ENCODE measurements at regions not wholly inside any gene's neighbourhood (a gene's known extent, or its start where the extent isn't known, plus 50 kb on each side); places are given as distances from the start of the nearest gene placed in this dataset.
"Not testable (repeated sequence)": the region's sequence is repeated elsewhere in the genome, so short reads cannot be mapped to it uniquely, and the experiment has no call there.

DNA sequence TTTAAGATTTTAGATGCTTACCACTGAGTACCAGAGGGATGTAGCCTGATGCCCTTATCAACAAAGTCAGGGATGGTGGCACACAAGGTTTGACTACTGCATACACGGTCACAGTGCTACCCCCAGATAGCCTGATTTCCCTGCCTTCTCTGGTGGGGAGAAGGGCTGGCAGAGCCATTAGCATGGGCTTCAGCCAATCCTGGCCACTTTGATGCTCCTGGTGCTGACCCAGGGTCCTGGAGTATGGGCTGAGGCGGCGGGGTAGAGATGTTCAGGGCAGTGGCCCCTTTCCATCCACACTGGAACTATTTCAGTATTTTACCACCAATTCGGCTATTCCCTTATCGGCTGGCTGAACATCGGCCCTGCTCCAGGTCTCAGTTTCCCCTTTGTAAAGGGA is 83.2 kb downstream of the POTEB3 start:
- not testable (repeated sequence) for DNase-seq

DNA sequence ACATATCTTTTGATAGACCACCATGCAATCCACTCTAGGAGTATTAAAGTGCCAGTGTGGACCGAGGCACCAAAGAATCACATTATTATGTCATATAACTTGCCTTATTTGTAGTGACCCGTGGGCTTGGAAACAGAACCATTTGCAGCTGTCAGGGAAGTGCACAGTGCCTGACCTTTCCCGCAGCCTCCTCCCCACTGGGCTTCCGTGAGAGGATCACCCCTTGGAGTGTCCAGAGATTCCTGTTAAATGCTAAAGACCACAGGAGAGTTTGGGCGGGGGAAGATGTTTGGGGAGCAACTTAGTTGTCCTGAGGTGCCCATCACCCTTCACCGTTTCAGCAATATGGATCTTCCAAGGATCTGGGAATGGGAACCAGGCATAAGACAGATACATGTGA is 84.4 kb downstream of the POTEB3 start:
- DNase-seq, result not testable (repeated sequence)

DNA sequence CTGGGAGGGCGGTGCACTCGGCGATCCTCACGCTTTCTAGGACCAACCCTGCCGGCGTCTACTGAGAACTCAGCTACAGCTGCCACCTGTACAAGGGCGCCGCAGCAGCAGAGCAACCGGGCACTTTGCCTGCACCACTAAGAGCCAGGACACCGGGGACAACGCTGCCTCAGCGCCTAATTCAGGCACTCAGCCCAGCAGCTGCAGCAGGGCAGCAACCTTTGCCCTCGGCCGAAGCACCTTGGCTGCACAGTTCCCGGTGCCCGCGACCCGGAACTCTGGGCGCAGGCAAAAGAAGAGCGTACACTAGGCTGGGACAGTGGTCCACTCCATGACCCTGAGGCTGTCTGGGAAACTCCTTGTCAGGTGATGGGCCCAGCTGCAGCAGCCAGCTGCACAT is 85.7 kb downstream of the POTEB3 start:
- not testable (repeated sequence) for DNase-seq

- not testable (repeated sequence) for DNase-seq
Measured at GRCh38 chr15:21352670-21353318, 87.5 kb downstream of the POTEB3 start.

GRCh38 chr15:21344960-21345359 is 95.3 kb downstream of the POTEB3 start:
- DNase-seq, result not testable (repeated sequence)

GRCh38 chr15:21344500-21344899 is 95.8 kb downstream of the POTEB3 start:
- DNase-seq, result not testable (repeated sequence)

DNA sequence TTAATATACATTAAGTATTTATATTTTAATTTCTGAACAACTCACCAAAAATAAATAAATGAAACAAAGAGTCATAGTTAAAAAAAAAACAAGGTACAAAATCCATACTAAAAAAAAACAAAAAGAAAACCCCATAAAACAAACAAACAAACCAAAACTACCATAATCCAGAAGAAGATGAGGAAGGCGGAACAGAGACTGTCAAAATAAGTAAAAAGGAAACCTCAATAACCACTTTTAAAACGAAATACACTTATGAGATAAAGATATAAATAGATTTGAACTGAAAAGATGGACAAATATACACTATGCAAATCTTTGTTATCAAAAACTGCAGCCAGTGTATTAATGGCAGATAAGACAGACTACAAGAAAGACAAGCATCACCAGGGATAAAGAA is 103.3 kb downstream of the POTEB3 start:
- not testable (repeated sequence) for DNase-seq

- DNase-seq, result not testable (repeated sequence)
Measured at GRCh38 chr15:21324720-21325460, 115.4 kb downstream of the POTEB3 start.

- DNase-seq, result not testable (repeated sequence)
Measured at GRCh38 chr15:21284353-21284752, 155.9 kb downstream of the POTEB3 start.

DNA sequence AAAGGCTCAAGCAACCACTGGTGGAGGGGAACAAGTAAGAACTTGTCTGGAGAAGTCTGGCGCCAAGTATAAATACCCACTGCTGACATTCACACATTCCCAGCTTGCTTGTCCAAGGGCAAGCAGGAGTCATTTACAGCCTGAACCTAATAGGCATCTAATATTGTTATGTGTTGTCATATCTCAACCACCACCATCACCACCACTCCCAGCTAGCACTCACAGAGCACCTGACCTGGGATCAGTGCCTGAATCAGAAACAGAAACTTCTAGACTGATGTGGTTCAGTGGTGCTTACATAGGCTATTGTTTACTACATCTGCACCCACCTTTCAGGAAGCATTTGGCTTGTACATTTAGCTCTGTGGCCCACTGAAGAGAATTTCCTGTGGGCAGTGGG is 157.1 kb downstream of the POTEB3 start:
- DNase-seq, result not testable (repeated sequence)

GRCh38 chr15:21280272-21280671 is 160.0 kb downstream of the POTEB3 start:
- not testable (repeated sequence) for DNase-seq

GRCh38 chr15:21272176-21272982 is 167.9 kb downstream of the POTEB3 start:
- DNase-seq, result peak; percentile 19

GRCh38 chr15:21271566-21271965 is 168.7 kb downstream of the POTEB3 start:
- DNase-seq, result no peak

DNA sequence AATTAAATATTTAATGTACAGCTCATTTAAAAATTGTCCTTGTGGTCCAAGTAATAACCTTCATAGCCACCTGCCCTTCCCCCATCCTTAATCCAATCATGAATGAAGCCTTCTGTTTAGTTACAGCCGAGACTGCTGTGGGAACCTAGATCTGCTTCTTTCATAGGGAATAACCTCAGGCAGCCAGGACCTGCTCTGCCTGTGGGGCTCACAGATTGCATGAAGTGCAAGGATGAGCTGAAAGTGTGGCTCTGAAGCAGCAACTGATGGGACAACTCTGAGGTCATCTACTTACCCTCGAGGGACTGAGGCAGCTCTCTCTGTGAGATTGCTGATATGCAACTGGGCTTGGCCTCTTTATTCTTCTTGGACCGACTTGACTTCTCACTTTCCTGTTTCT is 169.8 kb downstream of the POTEB3 start:
- no peak for DNase-seq

DNA sequence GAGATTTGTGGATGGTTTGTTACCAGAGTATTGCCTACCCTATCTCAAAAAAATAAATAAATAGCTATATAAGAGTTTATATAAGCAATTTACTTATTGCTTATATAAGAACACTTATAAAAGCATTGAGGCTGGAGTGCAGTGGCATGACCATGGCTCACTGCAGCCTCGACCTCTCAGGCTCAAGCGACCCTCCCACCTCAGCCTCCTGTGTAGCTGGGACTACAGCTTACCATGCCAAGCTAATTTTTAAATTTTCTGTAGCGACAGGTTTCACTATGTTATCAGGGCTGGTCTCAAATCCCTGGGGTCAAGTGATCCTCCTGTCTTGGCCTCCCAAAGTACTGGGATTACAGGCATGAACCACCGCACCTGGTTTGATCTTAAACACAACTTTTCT is 170.6 kb downstream of the POTEB3 start:
- not testable (repeated sequence) for DNase-seq

DNA sequence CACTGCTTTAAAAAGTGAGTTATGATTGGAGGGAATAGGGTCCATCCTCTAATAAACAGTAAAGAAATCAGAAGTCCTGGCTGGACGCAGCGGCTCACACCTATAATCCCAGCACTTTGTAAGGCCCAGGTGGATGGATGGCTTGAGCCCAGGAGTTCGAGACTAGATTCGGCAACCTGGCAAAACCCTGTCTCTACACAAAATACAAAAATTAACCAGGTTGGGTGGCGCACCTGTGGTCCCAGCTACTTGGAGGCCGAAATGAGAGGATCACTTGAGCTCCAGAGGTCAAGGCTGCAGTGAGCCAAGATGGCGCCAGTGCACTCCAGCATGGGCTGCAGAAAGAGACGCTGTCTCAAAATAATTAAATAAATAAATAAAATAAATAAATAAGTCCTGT is 171.2 kb downstream of the POTEB3 start:
- no peak for DNase-seq

DNA sequence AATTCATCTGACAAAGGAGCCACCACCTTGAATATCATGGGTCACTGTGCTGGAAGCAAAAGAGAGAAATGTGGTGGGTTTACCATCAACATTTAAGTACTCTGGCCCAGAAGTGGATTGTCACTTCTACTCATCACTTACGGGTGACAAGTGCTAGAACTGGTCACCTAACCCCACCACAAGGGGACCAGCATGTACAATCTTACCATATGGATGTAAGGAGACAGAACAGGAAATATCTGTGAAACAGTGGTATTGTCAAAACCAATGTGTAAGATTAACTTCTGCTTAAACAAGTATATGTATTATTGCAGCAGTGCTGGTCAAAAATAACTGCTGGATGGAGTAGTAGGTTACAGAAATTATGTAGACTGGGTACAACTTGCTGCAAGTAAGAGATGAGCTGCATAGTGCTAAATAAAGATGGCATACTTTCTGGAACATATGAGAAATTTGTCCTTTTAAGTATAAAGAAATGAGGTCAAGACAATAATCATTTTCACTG is 171.8 kb downstream of the POTEB3 start:
- DNase-seq, result no peak

DNA sequence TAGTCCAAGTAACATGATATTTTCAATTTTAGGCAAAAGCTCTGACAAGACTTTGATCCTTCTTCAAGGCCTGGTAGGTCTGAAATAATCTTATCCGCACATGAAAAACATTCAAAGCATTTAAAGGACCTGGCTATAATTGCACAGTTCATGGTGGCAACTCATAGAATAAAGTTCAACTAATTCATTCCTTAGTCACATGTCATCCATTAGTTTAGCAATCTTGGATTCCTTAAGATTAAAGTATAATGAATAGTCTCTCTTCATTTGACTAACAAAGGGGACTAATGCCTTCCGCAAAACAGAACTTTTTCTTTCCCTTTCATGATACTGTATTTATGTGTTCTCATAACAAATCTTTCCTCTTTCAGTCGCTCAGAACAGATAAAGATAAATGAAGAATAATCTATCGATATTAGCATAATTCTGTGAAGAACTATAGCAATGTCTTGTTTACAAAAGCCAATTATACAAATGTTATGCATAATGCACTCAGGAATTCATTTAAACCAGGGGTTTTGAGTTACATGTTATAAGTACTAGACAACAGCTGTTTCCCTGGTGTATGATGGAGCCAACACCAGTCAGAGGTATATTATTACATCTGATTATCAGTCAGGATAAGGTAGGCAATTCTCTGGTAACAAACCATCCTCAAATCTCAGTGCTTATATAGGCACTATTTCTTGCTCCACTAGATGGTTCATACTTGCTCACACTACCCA is 172.5 kb downstream of the POTEB3 start:
- no peak for DNase-seq

DNA sequence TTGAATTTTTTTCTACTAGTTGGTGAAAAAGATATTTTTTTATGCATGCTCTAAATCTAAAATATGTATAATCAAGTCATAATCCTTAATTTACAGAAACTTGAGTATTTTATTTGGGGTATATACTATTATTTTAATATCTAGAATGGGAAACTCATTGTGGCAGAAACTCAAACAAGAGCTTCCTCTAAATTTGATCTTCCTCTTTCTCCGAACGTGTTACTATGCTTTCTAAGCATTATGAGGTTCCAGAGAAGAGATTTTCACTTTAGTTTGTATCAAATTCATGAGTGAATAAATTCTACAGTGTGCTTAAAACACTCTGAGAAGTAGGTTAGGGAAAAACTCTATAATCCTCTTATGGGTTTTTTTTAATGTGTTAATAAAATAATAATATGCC is 173.1 kb downstream of the POTEB3 start:
- DNase-seq, result no peak

GRCh38 chr15:21265628-21266027 is 174.7 kb downstream of the POTEB3 start:
- DNase-seq, result not testable (repeated sequence)

DNA sequence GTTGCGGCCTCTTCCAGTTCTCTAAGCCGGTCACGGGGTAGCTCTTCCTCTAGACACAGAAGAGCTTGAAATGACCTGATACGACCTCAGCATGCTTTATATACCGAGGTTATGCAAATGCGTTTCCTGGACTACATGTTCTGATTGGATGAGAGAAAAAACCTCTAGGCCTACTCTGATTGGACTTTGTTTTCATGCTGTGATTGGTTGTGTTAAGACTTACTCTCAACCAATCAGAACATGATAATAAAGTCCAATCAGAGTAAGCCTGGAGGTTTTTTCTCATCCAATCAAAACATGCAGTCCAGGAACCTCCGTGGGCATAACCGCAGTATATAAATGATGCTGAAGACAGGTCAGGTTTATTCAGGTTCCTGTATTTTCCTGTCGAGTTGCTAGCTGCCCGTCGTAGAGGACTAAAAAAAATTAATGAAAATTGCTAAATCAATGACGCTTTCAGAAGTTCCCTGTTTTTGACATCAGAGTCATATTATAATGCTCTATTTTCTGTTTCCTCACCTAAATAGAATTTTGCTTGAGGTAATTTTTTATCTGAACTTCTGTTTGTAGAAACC is 177.4 kb downstream of the POTEB3 start:
- DNase-seq, result no peak
